GM23248 (cell line): ENCODE measurements at regions not wholly inside any gene's neighbourhood (a gene's known extent, or its start where the extent isn't known, plus 50 kb on each side); places are given as distances from the start of the nearest gene placed in this dataset.

Experiments
- EZH2 ChIP-seq: fragments of 200-600 bp; sonication (generic); IDR thresholded peaks from 2 replicates; pipeline ENCODE4 v1.6.1; 2018; ENCODE audit warnings: antibody characterized with exemption, mild to moderate bottlenecking; ENCODE audit not compliant: insufficient read depth, poor library complexity, severe bottlenecking
- EZH2phosphoT487 ChIP-seq: fragments of 200-600 bp; sonication (generic); IDR thresholded peaks from 2 replicates; pipeline ENCODE4 v1.6.1; 2018; ENCODE audit warnings: antibody characterized with exemption, moderate library complexity, mild to moderate bottlenecking, low read depth; ENCODE audit not compliant: insufficient read depth

- TF ChIP-seq EZH2 (no peak), EZH2phosphoT487 (no peak)
Measured at GRCh38 chr16:80330803-80331202, 210.0 kb upstream of the DYNLRB2 start.
